Vagina (tissue), 2 donors: ENCODE measurements at regions not wholly inside any gene's neighbourhood (a gene's known extent, or its start where the extent isn't known, plus 50 kb on each side); places are given as distances from the start of the nearest gene placed in this dataset.

Experiments used
- POLR2A ChIP-seq, 2 donors: fragments of 450-650 bp; IDR thresholded peaks; one replicate each; pipeline ENCODE4 v1.6.1; 2017; ENCODE audit warnings: antibody characterized with exemption in 2 of 2, mild to moderate bottlenecking in 2 of 2, moderate library complexity in 2 of 2
- POLR2AphosphoS5 ChIP-seq, 2 donors: sonication (generic); formaldehyde crosslinking; IDR thresholded peaks; one replicate each; pipeline ENCODE4 v1.9.0; 2017; ENCODE audit warnings: antibody characterized with exemption in 2 of 2, mild to moderate bottlenecking in 2 of 2, low read depth in 1 of 2; ENCODE audit not compliant: insufficient read depth in 1 of 2
- TF ChIP-seq, protein P1 (sequence below), 3 experiments: fragments of 450-650 bp in 2 of 3; fragments of 200-600 bp in 1 of 3; sonication (generic) in 1 of 3; IDR thresholded peaks; one replicate each; pipeline ENCODE4 v1.5.1; 2017 to 2019; ENCODE audit warnings: antibody characterized with exemption in 3 of 3, mild to moderate bottlenecking in 2 of 3, moderate library complexity in 2 of 3

DNA sequence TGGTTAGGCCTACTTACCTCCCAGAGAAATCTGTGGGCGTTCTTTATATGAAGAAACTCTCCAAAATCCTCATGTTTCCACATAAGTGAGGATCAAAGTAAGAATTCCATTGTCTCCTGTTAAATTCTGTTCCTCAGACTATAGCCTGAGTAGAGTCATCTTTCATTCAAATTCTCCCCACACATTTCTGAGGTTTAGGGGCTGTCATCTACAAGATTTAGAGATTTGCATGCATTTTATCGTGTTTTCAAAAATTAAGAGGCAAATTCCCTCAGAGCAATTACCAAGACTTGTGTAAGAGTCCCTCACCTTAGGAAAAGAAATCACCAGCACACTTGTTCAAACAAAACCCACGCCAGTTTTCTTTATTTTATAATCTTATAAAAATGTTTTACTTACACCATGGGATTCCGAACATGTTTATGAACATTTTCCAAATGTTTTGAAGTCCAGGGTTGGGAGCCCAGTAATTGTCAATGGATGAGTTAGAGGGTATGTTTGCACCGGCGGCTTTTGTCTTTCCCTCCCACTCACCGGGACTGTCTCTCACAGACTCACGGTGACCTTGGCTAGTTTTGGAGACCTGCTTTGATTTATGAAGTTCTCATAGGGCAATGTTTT lies 367.6 kb downstream of the ENC1 start:
- TF ChIP-seq, protein P1, sequence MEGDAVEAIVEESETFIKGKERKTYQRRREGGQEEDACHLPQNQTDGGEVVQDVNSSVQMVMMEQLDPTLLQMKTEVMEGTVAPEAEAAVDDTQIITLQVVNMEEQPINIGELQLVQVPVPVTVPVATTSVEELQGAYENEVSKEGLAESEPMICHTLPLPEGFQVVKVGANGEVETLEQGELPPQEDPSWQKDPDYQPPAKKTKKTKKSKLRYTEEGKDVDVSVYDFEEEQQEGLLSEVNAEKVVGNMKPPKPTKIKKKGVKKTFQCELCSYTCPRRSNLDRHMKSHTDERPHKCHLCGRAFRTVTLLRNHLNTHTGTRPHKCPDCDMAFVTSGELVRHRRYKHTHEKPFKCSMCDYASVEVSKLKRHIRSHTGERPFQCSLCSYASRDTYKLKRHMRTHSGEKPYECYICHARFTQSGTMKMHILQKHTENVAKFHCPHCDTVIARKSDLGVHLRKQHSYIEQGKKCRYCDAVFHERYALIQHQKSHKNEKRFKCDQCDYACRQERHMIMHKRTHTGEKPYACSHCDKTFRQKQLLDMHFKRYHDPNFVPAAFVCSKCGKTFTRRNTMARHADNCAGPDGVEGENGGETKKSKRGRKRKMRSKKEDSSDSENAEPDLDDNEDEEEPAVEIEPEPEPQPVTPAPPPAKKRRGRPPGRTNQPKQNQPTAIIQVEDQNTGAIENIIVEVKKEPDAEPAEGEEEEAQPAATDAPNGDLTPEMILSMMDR (IDR thresholded peaks at IDR 0.05) = no peak
- no peak for TF ChIP-seq POLR2A (IDR thresholded peaks at IDR 0.05)
- TF ChIP-seq POLR2AphosphoS5 (IDR thresholded peaks at IDR 0.05; ENCODE audit: insufficient read depth in 1 of 2, low read depth in 1 of 2) = no peak
